Suprapubic skin (tissue), 4 donors: ENCODE measurements at regions not wholly inside any gene's neighbourhood (a gene's known extent, or its start where the extent isn't known, plus 50 kb on each side); places are given as distances from the start of the nearest gene placed in this dataset.
"Not testable (repeated sequence)": the region's sequence is repeated elsewhere in the genome, so short reads cannot be mapped to it uniquely, and the experiment has no call there.

ENCODE experiments used
- DNase-seq, 2 donors: peaks; one replicate each; pipeline ENCODE4 v3.0.0-alpha.2; 2019; ENCODE audit warnings: low spot score in 2 of 2
- H3K27ac ChIP-seq: fragments of 200-600 bp; sonication (generic); one replicate; pipeline ENCODE4 v1.5.1; 2019
- H3K27me3 ChIP-seq: fragments of 200-600 bp; sonication (generic); one replicate; pipeline ENCODE4 v1.5.1; 2019
- H3K36me3 ChIP-seq: fragments of 200-600 bp; sonication (generic); one replicate; pipeline ENCODE4 v1.5.1; 2019
- H3K4me1 ChIP-seq: fragments of 200-600 bp; sonication (generic); one replicate; pipeline ENCODE4 v1.5.1; 2019
- H3K4me3 ChIP-seq: fragments of 200-600 bp; sonication (generic); one replicate; pipeline ENCODE4 v1.5.1; 2019; ENCODE audit warnings: mild to moderate bottlenecking
- H3K9me3 ChIP-seq: fragments of 200-600 bp; sonication (generic); one replicate; pipeline ENCODE4 v1.5.1; 2019
- EP300 ChIP-seq: sonication (generic); formaldehyde crosslinking; IDR thresholded peaks from one replicate; pipeline ENCODE4 v1.6.1; 2017; ENCODE audit warnings: antibody characterized with exemption
- POLR2A ChIP-seq, 2 donors: fragments of 450-650 bp; IDR thresholded peaks; one replicate each; pipeline ENCODE4 v1.6.1; 2017; ENCODE audit warnings: antibody characterized with exemption in 2 of 2, mild to moderate bottlenecking in 2 of 2, moderate library complexity in 2 of 2
- POLR2AphosphoS5 ChIP-seq, 3 donors: sonication (generic); formaldehyde crosslinking; IDR thresholded peaks; one replicate each; pipeline ENCODE4 v1.6.1; 2017; ENCODE audit warnings: antibody characterized with exemption in 3 of 3
- WGBS: methylation state at CpG from one replicate; pipeline ENCODE4 v1.1.5; 2018; 5-methylcytosine and 5-hydroxymethylcytosine counted together
- TF ChIP-seq, protein P1 (sequence below), 2 donors: fragments of 200-600 bp in 1 of 2; fragments of 450-650 bp in 1 of 2; sonication (generic) in 1 of 2; IDR thresholded peaks; one replicate each; pipeline ENCODE4 v1.5.1; 2016 to 2019; ENCODE audit warnings: antibody characterized with exemption in 2 of 2, mild to moderate bottlenecking in 1 of 2, moderate library complexity in 1 of 2

DNA sequence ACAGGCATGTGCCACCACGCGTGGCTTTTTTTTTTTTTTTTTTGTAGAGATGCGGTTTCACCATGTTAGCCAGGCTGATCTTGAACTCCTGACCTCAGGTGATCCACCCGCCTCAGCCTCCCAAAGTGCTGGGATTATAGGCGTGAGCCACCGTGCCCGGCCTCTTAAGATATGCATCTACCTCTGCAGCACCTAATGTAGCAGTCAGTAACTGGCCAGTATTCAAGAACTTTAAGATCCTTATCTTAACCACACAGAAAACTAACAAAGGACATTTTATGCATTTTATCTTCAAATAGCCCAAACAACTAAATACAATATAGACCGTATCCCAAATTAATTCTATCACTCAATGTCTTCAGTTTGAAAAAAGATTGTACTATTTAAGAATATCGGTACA is 618.7 kb downstream of the TLE1 start:
- no peak for TF ChIP-seq POLR2A (IDR thresholded peaks at IDR 0.05)
- TF ChIP-seq, protein P1, sequence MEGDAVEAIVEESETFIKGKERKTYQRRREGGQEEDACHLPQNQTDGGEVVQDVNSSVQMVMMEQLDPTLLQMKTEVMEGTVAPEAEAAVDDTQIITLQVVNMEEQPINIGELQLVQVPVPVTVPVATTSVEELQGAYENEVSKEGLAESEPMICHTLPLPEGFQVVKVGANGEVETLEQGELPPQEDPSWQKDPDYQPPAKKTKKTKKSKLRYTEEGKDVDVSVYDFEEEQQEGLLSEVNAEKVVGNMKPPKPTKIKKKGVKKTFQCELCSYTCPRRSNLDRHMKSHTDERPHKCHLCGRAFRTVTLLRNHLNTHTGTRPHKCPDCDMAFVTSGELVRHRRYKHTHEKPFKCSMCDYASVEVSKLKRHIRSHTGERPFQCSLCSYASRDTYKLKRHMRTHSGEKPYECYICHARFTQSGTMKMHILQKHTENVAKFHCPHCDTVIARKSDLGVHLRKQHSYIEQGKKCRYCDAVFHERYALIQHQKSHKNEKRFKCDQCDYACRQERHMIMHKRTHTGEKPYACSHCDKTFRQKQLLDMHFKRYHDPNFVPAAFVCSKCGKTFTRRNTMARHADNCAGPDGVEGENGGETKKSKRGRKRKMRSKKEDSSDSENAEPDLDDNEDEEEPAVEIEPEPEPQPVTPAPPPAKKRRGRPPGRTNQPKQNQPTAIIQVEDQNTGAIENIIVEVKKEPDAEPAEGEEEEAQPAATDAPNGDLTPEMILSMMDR (IDR thresholded peaks at IDR 0.05), result no peak
- no peak for TF ChIP-seq EP300
- no peak for TF ChIP-seq POLR2AphosphoS5 (IDR thresholded peaks at IDR 0.05)
- Histone ChIP-seq H3K4me3 (no peak overlapping the region), H3K4me1 (no peaks in the 10 kb centered on the region), H3K9me3 (no peaks in the 10 kb centered on the region), H3K36me3 (no peaks in the 10 kb centered on the region), H3K27me3 (no peaks in the 10 kb centered on the region), H3K27ac (no peak overlapping the region)
- 76% methylated on average over 9 of the region's 9 CpGs for WGBS
- DNase-seq, result no peak

DNA sequence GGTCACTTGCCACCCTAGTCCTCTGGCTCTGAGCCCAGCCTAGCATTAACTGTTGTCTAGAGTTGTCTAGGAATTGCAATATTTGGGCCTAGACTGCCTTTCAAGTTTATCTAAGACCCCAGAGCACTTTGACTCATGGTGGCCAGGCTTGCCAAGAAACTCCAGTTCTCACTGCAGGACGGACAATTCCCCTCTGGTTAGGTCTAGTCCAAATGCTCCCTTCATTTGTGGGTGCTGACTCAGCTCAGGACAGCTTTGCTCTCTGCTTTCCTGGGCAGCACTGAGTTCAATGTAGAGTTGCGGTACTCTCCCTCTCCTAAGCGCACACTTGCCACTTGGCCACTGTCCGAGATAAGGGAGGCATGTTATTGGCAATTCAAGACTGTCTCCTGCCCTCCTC is 619.4 kb downstream of the TLE1 start:
- no peak for DNase-seq
- Histone ChIP-seq H3K36me3 (no peaks in the 10 kb centered on the region), H3K27me3 (no peaks in the 10 kb centered on the region), H3K4me3 (no peak overlapping the region), H3K9me3 (no peaks in the 10 kb centered on the region), H3K27ac (no peak overlapping the region), H3K4me1 (no peaks in the 10 kb centered on the region)
- TF ChIP-seq EP300 (no peak), POLR2AphosphoS5 (IDR thresholded peaks at IDR 0.05) (no peak), POLR2A (IDR thresholded peaks at IDR 0.05) (no peak)
- TF ChIP-seq, protein P1 (IDR thresholded peaks at IDR 0.05), result no peak
- 98% methylated on average over 4 of the region's 4 CpGs for WGBS

DNA sequence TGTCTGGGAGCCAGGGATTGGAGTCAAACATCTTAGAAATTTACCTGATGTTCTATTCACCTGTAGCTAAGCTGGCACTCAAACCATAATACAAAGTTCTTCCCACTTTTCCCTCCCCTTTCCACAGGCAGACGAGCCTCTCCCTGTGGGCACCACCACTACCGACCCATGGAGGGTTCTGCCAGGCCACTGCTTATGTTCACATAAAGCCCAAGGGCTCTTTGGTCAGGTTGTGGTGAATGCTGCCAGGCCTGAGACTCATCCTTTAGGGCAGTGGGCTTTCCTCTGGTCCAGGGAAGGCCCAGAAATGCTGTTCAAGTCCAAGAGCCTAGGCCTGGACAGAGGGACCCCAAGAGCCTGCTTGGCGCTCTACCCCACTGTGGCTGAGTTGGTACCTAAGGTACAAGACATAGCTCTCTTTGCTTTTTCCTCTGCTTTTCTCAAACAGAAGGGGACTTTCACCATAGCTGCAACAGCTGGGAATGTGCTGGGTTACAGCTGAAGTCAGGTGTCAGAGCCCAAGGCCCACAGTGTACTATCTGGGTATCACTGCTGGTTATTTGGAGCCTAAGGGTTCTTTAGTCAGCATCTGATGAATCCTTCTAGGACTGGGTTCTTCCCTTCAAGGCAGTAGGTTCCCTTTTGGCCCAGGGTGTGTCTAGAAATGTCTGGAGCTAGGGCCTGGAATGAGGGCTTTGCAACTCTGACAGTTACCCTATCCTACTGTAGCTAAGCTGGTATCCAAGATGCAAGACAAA is 620.1 kb downstream of the TLE1 start:
- no peak for DNase-seq
- Histone ChIP-seq H3K27ac (no peak overlapping the region), H3K27me3 (no peaks in the 10 kb centered on the region), H3K9me3 (no peaks in the 10 kb centered on the region), H3K4me3 (no peak overlapping the region), H3K4me1 (no peaks in the 10 kb centered on the region), H3K36me3 (no peaks in the 10 kb centered on the region)
- TF ChIP-seq, protein P1 (IDR thresholded peaks at IDR 0.05), result no peak
- TF ChIP-seq POLR2A (IDR thresholded peaks at IDR 0.05) (no peak), EP300 (no peak), POLR2AphosphoS5 (IDR thresholded peaks at IDR 0.05) (no peak)
- WGBS, result 94% methylated on average over 3 of the region's 3 CpGs

DNA sequence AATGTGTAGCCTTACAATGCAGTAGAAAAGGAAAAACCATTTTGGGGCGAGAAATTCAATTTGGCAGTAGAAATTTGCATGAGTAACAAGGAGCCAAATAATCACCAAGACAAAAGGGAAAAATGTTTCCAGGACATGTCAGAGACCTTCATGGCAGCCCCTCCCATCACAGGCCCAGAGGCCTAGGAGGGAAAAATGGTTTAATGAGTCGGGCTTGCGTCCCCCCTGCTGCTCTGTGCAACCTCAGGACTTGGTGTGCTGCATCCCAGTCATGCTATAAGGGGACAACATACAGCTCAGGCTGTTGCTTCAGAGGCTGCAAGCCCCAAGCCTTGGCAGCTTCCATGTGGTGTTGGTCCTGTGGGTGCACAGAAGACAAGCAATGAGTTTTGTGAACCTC is 626.4 kb downstream of the TLE1 start:
- H3K4me1 ChIP-seq, H3K27ac ChIP-seq, H3K4me3 ChIP-seq, H3K9me3 ChIP-seq, DNase-seq, H3K36me3 ChIP-seq, H3K27me3 ChIP-seq: not testable (repeated sequence)
- WGBS, result 74% methylated on average over 3 of the region's 3 CpGs

DNA sequence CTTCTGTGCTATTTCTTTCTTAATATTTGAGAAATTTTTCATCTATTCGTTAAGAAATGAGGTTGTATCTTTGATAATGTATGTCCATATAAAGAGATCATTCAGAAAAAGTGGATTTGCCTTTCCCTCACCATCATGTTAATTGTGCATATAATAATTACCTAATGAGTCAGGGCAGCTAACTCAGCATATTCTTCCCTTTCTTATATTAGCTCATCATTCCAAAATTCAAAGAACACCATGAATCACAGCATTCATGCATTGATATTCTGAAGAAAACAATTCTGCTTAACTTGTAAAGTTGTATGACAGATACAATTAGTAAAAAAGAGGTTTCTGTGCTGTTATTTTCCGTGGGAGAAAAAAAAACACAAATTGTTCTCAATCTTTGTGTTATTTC is 630.6 kb downstream of the TLE1 start:
- H3K9me3 ChIP-seq, result peaks cover 6% of the 10 kb centered on the region
- WGBS, result 64% methylated on average over 2 of the region's 2 CpGs
- H3K27me3 ChIP-seq, result no peaks in the 10 kb centered on the region
- no peaks in the 10 kb centered on the region for H3K4me1 ChIP-seq
- H3K36me3 ChIP-seq, result no peaks in the 10 kb centered on the region
- TF ChIP-seq POLR2A (IDR thresholded peaks at IDR 0.05) (no peak), POLR2AphosphoS5 (IDR thresholded peaks at IDR 0.05) (no peak), EP300 (no peak)
- TF ChIP-seq, protein P1 (IDR thresholded peaks at IDR 0.05), result no peak
- H3K27ac ChIP-seq, result no peak overlapping the region
- DNase-seq, result no peak
- no peak overlapping the region for H3K4me3 ChIP-seq
